Fibroblast of upper back skin (primary cell): ENCODE measurements at regions not wholly inside any gene's neighbourhood (a gene's known extent, or its start where the extent isn't known, plus 50 kb on each side); places are given as distances from the start of the nearest gene placed in this dataset.
"Not testable (repeated sequence)": the region's sequence is repeated elsewhere in the genome, so short reads cannot be mapped to it uniquely, and the experiment has no call there.

Experiments
- DNase-seq: peaks from one replicate; pipeline ENCODE4 v3.0.0-alpha.2; 2013

- DNase-seq, result no peak
These were observed 185.6 kb downstream of the INSC start for GRCh38 chr11:15300341-15300740.

GRCh38 chr11:15307619-15308024 lies 192.9 kb downstream of the INSC start:
- no peak for DNase-seq

- no peak for DNase-seq
These were observed 194.1 kb downstream of the INSC start for GRCh38 chr11:15308840-15309239.

GRCh38 chr11:15309296-15309695 lies 194.6 kb downstream of the INSC start:
- no peak for DNase-seq

GRCh38 chr11:15313862-15314261 lies 199.1 kb downstream of the INSC start:
- DNase-seq, result no peak

GRCh38 chr11:15318814-15319213 lies 204.1 kb downstream of the INSC start:
- DNase-seq, result no peak

- no peak for DNase-seq
These were observed 211.8 kb downstream of the INSC start for GRCh38 chr11:15326520-15326919.

GRCh38 chr11:15327786-15328231 lies 213.1 kb downstream of the INSC start:
- DNase-seq, result peak; percentile 9

- DNase-seq, result no peak
These were observed 218.7 kb downstream of the INSC start for GRCh38 chr11:15333407-15333806.

GRCh38 chr11:15334766-15335165 lies 220.0 kb downstream of the INSC start:
- DNase-seq, result no peak

GRCh38 chr11:15336021-15336420 lies 221.3 kb downstream of the INSC start:
- DNase-seq, result no peak

- DNase-seq, result no peak
These were observed 224.6 kb downstream of the INSC start for GRCh38 chr11:15339302-15339701.

- DNase-seq, result no peak
These were observed 226.9 kb downstream of the INSC start for GRCh38 chr11:15341587-15341986.

- DNase-seq, result no peak
These were observed 227.4 kb downstream of the INSC start for GRCh38 chr11:15342163-15342562.

GRCh38 chr11:15346907-15347306 lies 232.2 kb downstream of the INSC start:
- DNase-seq, result no peak

- DNase-seq, result no peak
These were observed 233.4 kb downstream of the INSC start for GRCh38 chr11:15347969-15348734.

GRCh38 chr11:15349413-15349812 lies 234.7 kb downstream of the INSC start:
- no peak for DNase-seq

- no peak for DNase-seq
These were observed 246.6 kb downstream of the INSC start for GRCh38 chr11:15361316-15361715.

GRCh38 chr11:15365286-15365685 lies 250.6 kb downstream of the INSC start:
- DNase-seq, result not testable (repeated sequence)

- no peak for DNase-seq
These were observed 253.0 kb downstream of the INSC start for GRCh38 chr11:15367695-15368094.

- no peak for DNase-seq
These were observed 255.9 kb downstream of the INSC start for GRCh38 chr11:15370495-15371147.

- DNase-seq, result no peak
These were observed 256.8 kb downstream of the INSC start for GRCh38 chr11:15371533-15371932.

- no peak for DNase-seq
These were observed 259.7 kb downstream of the INSC start for GRCh38 chr11:15374418-15374817.

- DNase-seq, result no peak
These were observed 264.2 kb downstream of the INSC start for GRCh38 chr11:15378941-15379340.

GRCh38 chr11:15379483-15379882 lies 264.8 kb downstream of the INSC start:
- DNase-seq, result no peak
